ENCODE measurements at regions not wholly inside any gene's neighbourhood (a gene's known extent, or its start where the extent isn't known, plus 50 kb on each side); places are given as distances from the start of the nearest gene placed in this dataset.

DNA sequence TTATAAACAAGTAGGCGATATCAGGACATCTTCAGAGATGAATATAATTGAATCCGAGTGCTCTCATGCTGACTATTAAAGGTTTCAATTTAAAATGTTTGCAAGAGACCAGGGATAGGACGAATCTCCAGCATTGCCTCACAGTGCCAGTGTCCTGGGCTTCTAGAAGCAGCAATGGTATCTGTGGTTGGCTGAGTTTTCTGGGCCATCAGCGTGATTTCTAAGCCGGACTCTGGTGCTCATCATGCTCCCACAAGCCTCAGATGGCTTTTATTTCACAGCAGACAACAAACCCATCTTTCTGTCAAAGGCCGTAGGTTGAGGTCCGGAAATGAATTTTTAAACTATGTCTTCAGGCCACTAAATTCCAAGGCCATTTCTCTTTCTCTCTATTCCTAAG lies 187.7 kb downstream of the FOXO1 start:
- no peak for DNase-seq (ENCODE audit: low read depth in 2 of 2)
- H3K4me3 ChIP-seq (replicated peaks in 1 of 2; ENCODE audit: low read depth in 2 of 2, low read length in 2 of 2) = no peak overlapping the region
- TF ChIP-seq, protein P1, sequence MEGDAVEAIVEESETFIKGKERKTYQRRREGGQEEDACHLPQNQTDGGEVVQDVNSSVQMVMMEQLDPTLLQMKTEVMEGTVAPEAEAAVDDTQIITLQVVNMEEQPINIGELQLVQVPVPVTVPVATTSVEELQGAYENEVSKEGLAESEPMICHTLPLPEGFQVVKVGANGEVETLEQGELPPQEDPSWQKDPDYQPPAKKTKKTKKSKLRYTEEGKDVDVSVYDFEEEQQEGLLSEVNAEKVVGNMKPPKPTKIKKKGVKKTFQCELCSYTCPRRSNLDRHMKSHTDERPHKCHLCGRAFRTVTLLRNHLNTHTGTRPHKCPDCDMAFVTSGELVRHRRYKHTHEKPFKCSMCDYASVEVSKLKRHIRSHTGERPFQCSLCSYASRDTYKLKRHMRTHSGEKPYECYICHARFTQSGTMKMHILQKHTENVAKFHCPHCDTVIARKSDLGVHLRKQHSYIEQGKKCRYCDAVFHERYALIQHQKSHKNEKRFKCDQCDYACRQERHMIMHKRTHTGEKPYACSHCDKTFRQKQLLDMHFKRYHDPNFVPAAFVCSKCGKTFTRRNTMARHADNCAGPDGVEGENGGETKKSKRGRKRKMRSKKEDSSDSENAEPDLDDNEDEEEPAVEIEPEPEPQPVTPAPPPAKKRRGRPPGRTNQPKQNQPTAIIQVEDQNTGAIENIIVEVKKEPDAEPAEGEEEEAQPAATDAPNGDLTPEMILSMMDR (IDR thresholded peaks at IDR 0.05; ENCODE audit: low read depth, low read length) = no peak

DNA sequence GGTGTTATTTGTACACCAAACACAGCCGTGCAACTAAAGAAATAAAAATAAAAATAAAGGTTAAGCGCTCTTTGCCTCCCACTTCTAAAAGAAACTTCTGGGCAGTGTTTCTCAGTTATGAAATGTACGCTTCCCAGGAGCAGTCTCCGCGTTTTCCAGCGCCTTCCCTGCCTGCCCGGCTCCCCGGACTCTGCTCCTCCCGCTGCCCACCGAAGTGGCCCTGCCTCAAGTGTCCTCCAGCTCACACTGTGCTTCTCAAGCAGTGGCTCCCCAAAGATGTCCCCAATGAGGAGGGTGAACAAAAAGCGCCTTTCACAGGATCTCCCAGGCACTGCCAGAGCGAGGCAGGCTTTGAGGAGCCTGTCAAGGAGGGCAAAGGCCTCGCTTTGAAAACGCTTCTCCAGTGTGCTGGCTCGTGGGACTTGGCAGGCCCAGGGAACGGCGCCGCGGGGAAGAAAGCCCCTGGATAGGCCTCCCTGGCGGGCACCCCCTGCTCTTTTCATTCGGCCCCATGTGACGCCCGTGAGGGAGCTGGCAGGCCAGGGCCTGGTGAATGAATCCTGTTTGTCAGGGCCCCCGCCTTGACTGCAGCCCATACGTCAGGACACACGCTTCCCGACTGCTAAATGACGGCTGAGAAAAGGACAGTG lies 187.1 kb downstream of the FOXO1 start:
- TF ChIP-seq, protein P1 (IDR thresholded peaks at IDR 0.05; ENCODE audit: low read depth, low read length) = no peak
- DNase-seq (ENCODE audit: low read depth in 2 of 2) = no peak
- H3K4me3 ChIP-seq (replicated peaks in 1 of 2; ENCODE audit: low read depth in 2 of 2, low read length in 2 of 2) = no peak overlapping the region

DNA sequence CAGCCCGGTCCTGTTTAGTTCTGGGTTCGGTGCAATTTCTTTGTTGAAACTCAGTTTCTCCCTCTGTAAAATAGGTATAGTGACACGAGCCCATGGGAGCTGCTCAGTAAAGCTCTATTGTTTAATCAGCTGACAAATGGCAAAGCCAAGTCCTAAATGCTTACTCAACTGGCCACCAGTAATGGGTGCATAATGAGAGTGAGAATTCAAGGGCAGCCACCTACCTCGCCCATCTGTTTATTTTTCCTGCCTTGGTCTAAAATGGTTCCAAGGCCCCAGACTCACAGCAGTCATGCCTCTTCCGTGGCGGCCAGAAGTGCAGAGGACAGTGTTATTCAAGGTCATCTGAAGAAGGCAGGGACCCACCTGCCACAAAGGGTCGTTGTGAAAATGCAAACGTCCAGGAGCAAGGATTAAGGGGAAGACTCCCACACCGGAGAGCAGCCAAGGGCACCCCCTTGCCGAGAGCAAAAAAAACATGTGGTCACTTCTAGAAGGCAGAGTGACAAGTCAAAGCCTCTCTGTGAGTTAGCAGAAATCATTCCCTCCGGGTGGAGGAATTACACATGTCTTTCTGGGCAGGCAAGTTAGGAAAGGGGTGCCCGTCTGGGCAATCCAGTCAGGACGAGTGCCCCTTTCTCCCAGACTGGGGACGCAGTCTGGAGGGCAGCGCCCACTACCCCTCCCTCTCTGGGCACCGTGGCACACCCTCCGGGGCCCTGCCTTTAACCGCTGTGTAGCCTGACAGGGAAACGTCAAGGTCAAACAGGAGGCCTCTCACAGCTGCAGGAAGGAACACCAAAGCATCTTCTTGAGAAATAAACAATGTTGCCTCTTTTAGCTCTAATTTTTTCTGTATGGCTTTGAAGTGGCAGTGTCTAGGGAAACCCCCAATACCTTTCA lies 186.2 kb downstream of the FOXO1 start:
- TF ChIP-seq, protein P1 (IDR thresholded peaks at IDR 0.05; ENCODE audit: low read depth, low read length) = no peak
- no peak for DNase-seq (ENCODE audit: low read depth in 2 of 2)
- no peak overlapping the region for H3K4me3 ChIP-seq (replicated peaks in 1 of 2; ENCODE audit: low read depth in 2 of 2, low read length in 2 of 2)

DNA sequence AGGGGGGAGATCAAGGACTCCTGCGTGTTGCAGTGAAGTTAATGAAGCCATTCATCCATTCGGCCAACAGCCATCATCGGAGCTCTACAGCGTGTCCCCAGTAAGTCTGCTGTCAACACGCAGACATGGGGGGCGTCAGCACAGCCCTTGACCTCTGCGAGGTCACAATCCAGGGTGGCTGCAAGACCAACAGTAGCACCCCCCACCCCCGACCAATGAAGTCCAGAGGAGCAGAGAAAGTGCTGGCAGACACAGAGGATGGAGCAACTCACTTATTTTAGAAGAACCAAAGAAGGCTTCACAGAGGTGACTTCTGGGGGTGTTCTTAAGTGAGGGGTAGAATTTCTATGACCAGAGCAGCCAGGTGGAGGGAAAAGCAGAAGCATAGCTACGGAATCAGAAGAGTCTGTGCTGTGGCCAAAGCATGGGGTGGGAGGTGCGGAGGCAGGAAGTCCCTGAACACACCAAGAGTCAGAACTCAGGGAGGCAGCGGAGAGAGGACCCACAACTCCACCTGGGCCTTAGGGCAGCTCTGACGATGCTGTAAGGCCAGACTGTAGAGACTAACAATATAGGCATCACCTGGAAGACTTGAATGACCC lies 185.4 kb downstream of the FOXO1 start:
- no peak for DNase-seq (ENCODE audit: low read depth in 2 of 2)
- TF ChIP-seq, protein P1 (IDR thresholded peaks at IDR 0.05; ENCODE audit: low read depth, low read length) = no peak
- H3K4me3 ChIP-seq (replicated peaks in 1 of 2; ENCODE audit: low read depth in 2 of 2, low read length in 2 of 2) = no peak overlapping the region

DNA sequence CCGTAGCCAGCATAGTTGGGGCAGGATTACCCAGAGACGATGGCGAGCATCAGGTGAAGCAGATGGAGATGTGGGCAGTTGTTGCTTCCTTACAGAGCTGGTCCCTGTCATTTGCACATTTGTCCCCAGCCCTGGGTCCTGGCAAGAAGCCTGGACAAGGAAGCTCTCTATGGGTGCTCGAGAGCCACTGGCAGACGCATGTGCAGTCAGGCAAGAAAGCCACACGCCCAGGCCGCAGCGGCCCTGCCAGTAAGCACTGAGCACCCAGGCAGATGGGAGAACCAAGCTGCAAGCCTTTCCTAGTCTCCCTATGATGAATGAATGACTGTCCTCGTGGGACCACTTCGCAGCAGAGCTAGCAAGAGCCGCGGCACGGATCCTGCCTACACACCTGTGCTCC lies 182.8 kb downstream of the FOXO1 start:
- TF ChIP-seq, protein P1 (IDR thresholded peaks at IDR 0.05; ENCODE audit: low read depth, low read length) = no peak
- DNase-seq (ENCODE audit: low read depth in 2 of 2) = no peak
- H3K4me3 ChIP-seq (replicated peaks in 1 of 2; ENCODE audit: low read depth in 2 of 2, low read length in 2 of 2) = no peak overlapping the region

DNA sequence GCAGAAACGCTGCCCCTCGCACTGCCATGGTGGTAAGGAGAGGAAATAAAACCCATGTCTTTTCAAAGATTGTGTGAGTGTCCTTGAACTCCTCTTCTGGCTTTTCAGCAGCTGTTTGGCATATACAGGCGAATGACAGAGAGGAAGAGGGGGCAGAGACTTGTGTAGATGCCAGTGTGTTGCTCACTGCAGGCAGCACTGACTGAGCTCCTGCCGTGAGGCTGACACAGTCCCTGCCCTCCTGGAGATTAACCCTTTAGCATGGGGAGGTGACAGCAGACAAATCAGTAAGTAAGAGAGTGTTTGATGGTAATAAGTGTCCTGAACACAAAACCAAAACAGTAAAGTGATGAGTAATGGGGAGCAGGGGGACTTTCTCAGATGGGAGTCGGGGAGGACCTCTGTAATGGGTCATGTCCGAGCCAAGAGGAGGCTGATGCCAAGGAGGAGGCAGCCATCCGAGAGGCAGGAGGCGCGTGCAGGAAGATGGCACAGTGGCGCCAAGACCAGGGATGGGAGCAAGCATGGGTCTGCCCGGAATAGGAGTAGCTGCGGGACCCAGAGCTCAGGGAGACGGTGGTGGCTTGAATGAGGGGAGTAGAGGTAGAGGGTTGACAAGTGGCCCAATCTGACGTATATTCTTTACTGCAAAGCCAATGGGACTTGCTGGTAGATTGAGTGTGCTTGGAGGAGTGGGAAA lies 182.2 kb downstream of the FOXO1 start:
- H3K4me3 ChIP-seq (replicated peaks in 1 of 2; ENCODE audit: low read depth in 2 of 2, low read length in 2 of 2) = no peak overlapping the region
- no peak for DNase-seq (ENCODE audit: low read depth in 2 of 2)
- TF ChIP-seq, protein P1 (IDR thresholded peaks at IDR 0.05; ENCODE audit: low read depth, low read length) = no peak

Data from cardiac fibroblast (primary cell).